H1 (cell line): ENCODE measurements at regions not wholly inside any gene's neighbourhood (a gene's known extent, or its start where the extent isn't known, plus 50 kb on each side); places are given as distances from the start of the nearest gene placed in this dataset.

ENCODE experiments used
- CTCF ChIA-PET: fragments of 300-600 bp; sonication (Branson Sonifier 250); formaldehyde crosslinking; loops from one replicate; lab custom pipeline; 2021; ENCODE audit not compliant: partially characterized antibody; lab: Charles Lee
- POLR2A ChIA-PET: fragments of 300-600 bp; sonication (Branson Sonifier 250); formaldehyde crosslinking; loops from one replicate; lab custom pipeline; 2021; ENCODE audit warnings: inconsistent platforms; ENCODE audit not compliant: partially characterized antibody; lab: Charles Lee
- DNase-seq, 2 experiments: peaks; one replicate each; pipeline versions ENCODE4 v3.0.0 to v3.0.0-alpha.2; 2010 to 2022; ENCODE audit warnings: low spot score in 2 of 2, low read depth in 1 of 2, mixed read lengths in 1 of 2
- FAIRE-seq: peaks from 2 replicates; lab custom pipeline; 2011; peaks lifted over from hg19 to GRCh38; lab: Jason Lieb, UNC
- H2AFZ ChIP-seq: 2 replicates; pipeline ENCODE4 v1.8.1; 2012; ENCODE audit warnings: low read length, inconsistent platforms
- H2AK5ac ChIP-seq: 2 replicates; pipeline ENCODE4 v1.6.1; 2013; ENCODE audit warnings: low read depth, low read length
- H2BK120ac ChIP-seq: replicated peaks from 2 replicates; pipeline ENCODE3; 2013; ENCODE audit warnings: low read depth, low read length, inconsistent platforms
- H2BK12ac ChIP-seq: 2 replicates; pipeline ENCODE4 v1.6.1; 2013; ENCODE audit warnings: low read depth, low read length
- H2BK15ac ChIP-seq: 2 replicates; pipeline ENCODE4 v1.6.1; 2013; ENCODE audit warnings: low read length
- H2BK20ac ChIP-seq: 2 replicates; pipeline ENCODE4 v1.6.1; 2013; ENCODE audit warnings: low read length
- H2BK5ac ChIP-seq: 2 replicates; pipeline ENCODE4 v1.6.1; 2013; ENCODE audit warnings: low read depth, low read length
- H3K14ac ChIP-seq: 2 replicates; pipeline ENCODE4 v1.6.1; 2013; ENCODE audit warnings: inconsistent platforms; ENCODE audit not compliant: insufficient read length
- H3K18ac ChIP-seq: 2 replicates; pipeline ENCODE4 v1.6.1; 2013; ENCODE audit warnings: low read length; ENCODE audit errors: extremely low read depth
- H3K23ac ChIP-seq: 2 replicates; pipeline ENCODE4 v1.6.1; 2013; ENCODE audit warnings: inconsistent platforms; ENCODE audit not compliant: insufficient read length
- H3K23me2 ChIP-seq: 2 replicates; pipeline ENCODE4 v1.6.1; 2013; ENCODE audit warnings: low read depth, low read length
- H3K27ac ChIP-seq: 2 replicates; pipeline ENCODE4 v1.6.1; 2011; ENCODE audit warnings: low read depth, low read length, inconsistent platforms
- H3K27me3 ChIP-seq, 4 experiments: replicated peaks in 1 of 4; 1 replicate in 1 of 4; 2 replicates in 3 of 4; pipeline versions ENCODE4 v1.6.1 to v1.8.1; 2011 to 2013; ENCODE audit warnings: low read length in 3 of 4, mild to moderate bottlenecking in 3 of 4, inconsistent platforms in 2 of 4, mixed read lengths in 2 of 4, moderate library complexity in 1 of 4; ENCODE audit not compliant: control insufficient read depth in 3 of 4, insufficient read depth in 3 of 4; ENCODE audit errors: extremely low read depth in 1 of 4
- H3K36me3 ChIP-seq, 4 experiments: 2 replicates each; pipeline versions ENCODE4 v1.6.1 to v1.8.1; 2011 to 2013; ENCODE audit warnings: mild to moderate bottlenecking in 4 of 4, low read length in 3 of 4, moderate library complexity in 2 of 4, control low read depth in 1 of 4, inconsistent platforms in 1 of 4; ENCODE audit not compliant: insufficient read depth in 4 of 4, control insufficient read depth in 2 of 4
- H3K4ac ChIP-seq: replicated peaks from 2 replicates; pipeline ENCODE3; 2013; ENCODE audit warnings: low read length, low read depth, mixed read lengths, inconsistent platforms; ENCODE audit not compliant: insufficient read length
- H3K4me1 ChIP-seq, 4 experiments: replicated peaks in 1 of 4; 1 replicate in 1 of 4; 2 replicates in 3 of 4; pipeline versions ENCODE4 v1.6.1 to v1.8.1; 2011 to 2013; ENCODE audit warnings: low read length in 3 of 4, inconsistent platforms in 2 of 4, mixed read lengths in 1 of 4; ENCODE audit not compliant: insufficient read depth in 4 of 4, control insufficient read depth in 3 of 4
- H3K4me2 ChIP-seq, 2 experiments: 2 replicates each; pipeline versions ENCODE4 v1.6.1 to v1.8.1; 2011 to 2013; ENCODE audit warnings: low read depth in 2 of 2, low read length in 2 of 2, control low read depth in 1 of 2, inconsistent platforms in 1 of 2, mild to moderate bottlenecking in 1 of 2; ENCODE audit not compliant: insufficient read depth in 1 of 2
- H3K4me3 ChIP-seq, 4 experiments: fragments of 200-600, 300-600 bp in 1 of 4; sonication (generic), shearing (Covaris generic), sonication (Bioruptor Twin) in 1 of 4; 2 replicates each; pipeline versions ENCODE4 v1.5.1 to v1.8.1; 2011 to 2016; ENCODE audit warnings: low read length in 4 of 4, low read depth in 3 of 4, control low read depth in 2 of 4, inconsistent platforms in 2 of 4, mild to moderate bottlenecking in 2 of 4, mixed read lengths in 1 of 4, moderate library complexity in 1 of 4; ENCODE audit not compliant: insufficient read depth in 2 of 4; ENCODE audit errors: extremely low read depth in 1 of 4
- H3K56ac ChIP-seq: replicated peaks from 2 replicates; pipeline ENCODE3; 2013; ENCODE audit warnings: low read depth, mild to moderate bottlenecking, mixed read lengths, low read length, inconsistent platforms; ENCODE audit not compliant: insufficient read length
- H3K79me1 ChIP-seq: 2 replicates; pipeline ENCODE4 v1.6.1; 2013; ENCODE audit warnings: low read depth, low read length, control low read depth
- H3K79me2 ChIP-seq, 2 experiments: 2 replicates each; pipeline versions ENCODE4 v1.6.1 to v1.8.1; 2012 to 2013; ENCODE audit warnings: low read length in 2 of 2, mild to moderate bottlenecking in 2 of 2, inconsistent platforms in 1 of 2; ENCODE audit not compliant: insufficient read depth in 2 of 2, control insufficient read depth in 1 of 2
- H3K9ac ChIP-seq, 4 experiments: replicated peaks in 1 of 4; 1 replicate in 1 of 4; 2 replicates in 3 of 4; pipeline versions ENCODE4 v1.6.1 to v1.8.1; 2011 to 2013; ENCODE audit warnings: low read depth in 3 of 4, low read length in 3 of 4, control low read depth in 2 of 4, mild to moderate bottlenecking in 2 of 4, moderate library complexity in 2 of 4, inconsistent platforms in 1 of 4; ENCODE audit errors: extremely low read depth in 1 of 4
- H3K9me3 ChIP-seq, 2 experiments: 2 replicates each; pipeline versions ENCODE4 v1.6.1 to v1.8.1; 2012 to 2013; ENCODE audit warnings: mild to moderate bottlenecking in 2 of 2, moderate library complexity in 2 of 2, control low read depth in 1 of 2, inconsistent platforms in 1 of 2, low read depth in 1 of 2, low read length in 1 of 2, mixed read lengths in 1 of 2; ENCODE audit not compliant: insufficient read depth in 2 of 2
- H4K20me1 ChIP-seq, 2 experiments: replicated peaks in 1 of 2; 2 replicates each; pipeline versions ENCODE3 to v1.8.1; 2011 to 2013; ENCODE audit warnings: inconsistent platforms in 2 of 2, low read length in 2 of 2, mild to moderate bottlenecking in 1 of 2; ENCODE audit not compliant: insufficient read depth in 2 of 2, control insufficient read depth in 1 of 2
- H4K5ac ChIP-seq: 2 replicates; pipeline ENCODE4 v1.6.1; 2013; ENCODE audit warnings: low read length, low read depth, mixed read lengths, inconsistent platforms; ENCODE audit not compliant: insufficient read length
- H4K8ac ChIP-seq: 2 replicates; pipeline ENCODE4 v1.8.0; 2013; ENCODE audit warnings: mild to moderate bottlenecking, moderate library complexity, low read length, inconsistent platforms; ENCODE audit not compliant: insufficient read depth; ENCODE audit errors: extremely low read depth
- H4K91ac ChIP-seq: replicated peaks from 2 replicates; pipeline ENCODE3; 2013; ENCODE audit warnings: low read length, mixed read lengths, inconsistent platforms; ENCODE audit not compliant: insufficient read length
- CBX5 ChIP-seq: fragments of 300-800, 300-1000 bp; sonication (generic); IDR thresholded peaks from 2 replicates; pipeline ENCODE4 v1.7.1; 2016; ENCODE audit warnings: antibody characterized with exemption, low read length, low read depth
- JUND ChIP-seq: IDR thresholded peaks from 2 replicates; pipeline ENCODE4 v1.6.1; 2011; ENCODE audit warnings: mild to moderate bottlenecking, improper control_type of control experiment, low read length
- RXRA ChIP-seq: IDR thresholded peaks from 2 replicates; pipeline ENCODE4 v1.6.1; 2011; ENCODE audit warnings: low read depth, mild to moderate bottlenecking, low read length, moderate library complexity; ENCODE audit not compliant: insufficient read depth
- SUZ12 ChIP-seq: fragments of 200-600 bp; sonication (generic); IDR thresholded peaks from 2 replicates; pipeline ENCODE4 v1.6.1; 2012; ENCODE audit warnings: mild to moderate bottlenecking, inconsistent platforms, low read length, moderate library complexity, mixed read lengths
- TEAD4 ChIP-seq: IDR thresholded peaks from 2 replicates; pipeline ENCODE4 v1.6.1; 2012; ENCODE audit warnings: low read depth, low read length, inconsistent platforms, mixed read lengths
- YY1 ChIP-seq: IDR thresholded peaks from 2 replicates; pipeline ENCODE4 v1.6.1; 2011; ENCODE audit warnings: low read depth, mild to moderate bottlenecking, low read length
- WGBS, 2 experiments: shearing (Covaris generic) in 1 of 2; methylation state at CpG; one replicate each; pipeline versions ENCODE4 v1.1.6 to v1.1.7; 2013 to 2015; ENCODE audit warnings: low lambda C conversion rate in 2 of 2, mixed read lengths in 2 of 2, inconsistent platforms in 1 of 2, low coverage in 1 of 2, missing lambda C conversion rate in 1 of 2; ENCODE audit not compliant: insufficient replicate concordance in 2 of 2, insufficient coverage in 1 of 2, insufficient read length in 1 of 2; ENCODE audit errors: extremely low coverage in 1 of 2, missing lambda C conversion rate in 1 of 2; 5-methylcytosine and 5-hydroxymethylcytosine counted together

- no peak overlapping the region for H3K9ac ChIP-seq
- no peak overlapping the region for H3K4me2 ChIP-seq
- no peak overlapping the region for H2AK5ac ChIP-seq
- DNase-seq = no peak
- H3K79me1 ChIP-seq = no peaks in the 10 kb centered on the region
- peaks cover 0 to 16% (median 8%) of the 10 kb centered on the region in 4 experiments; a peak in 6 of 7 replicates for H3K4me1 ChIP-seq
- no peaks in the 10 kb centered on the region; a peak in 1 of 7 replicates for H3K27me3 ChIP-seq
- no peaks in the 10 kb centered on the region for H3K9me3 ChIP-seq
- no peak overlapping the region for H2AFZ ChIP-seq
- no peaks in the 10 kb centered on the region for H4K20me1 ChIP-seq
- H2BK12ac ChIP-seq = peak overlapping the region; percentile 60; the same call in 1 of the 2 replicates
- H3K4ac ChIP-seq = no peak overlapping the region
- H3K36me3 ChIP-seq = no peaks in the 10 kb centered on the region
- H3K56ac ChIP-seq = no peak overlapping the region
- no peak overlapping the region for H3K14ac ChIP-seq
- H3K79me2 ChIP-seq = no peaks in the 10 kb centered on the region
- H2BK15ac ChIP-seq = peak overlapping the region; percentile 88; the same call in 1 of the 2 replicates
- H4K91ac ChIP-seq = no peak overlapping the region
- no peak overlapping the region for H2BK20ac ChIP-seq
- WGBS, 2 experiments = 87% methylated on average over 6 of the region's 6 CpGs; no CpG with 5 or more reads in 1 of the 2 experiments
- H3K27ac ChIP-seq = no peak overlapping the region
- no peak overlapping the region for H3K4me3 ChIP-seq
- no peak overlapping the region for H2BK120ac ChIP-seq
- H2BK5ac ChIP-seq = no peak overlapping the region
- H4K5ac ChIP-seq = no peak overlapping the region
- CTCF ChIA-PET = interaction anchor here (0.7 to 24.5 kb wide), 11 partner anchors 13 to 219 kb away, joined by 3 to 331 read pairs (median 3); no protein-coding TSS in a partner anchor
- H3K23ac ChIP-seq = no peak overlapping the region
- no peak for FAIRE-seq
- H4K8ac ChIP-seq = no peak overlapping the region
- H3K23me2 ChIP-seq = no peaks in the 10 kb centered on the region
- POLR2A ChIA-PET = interaction anchor here (0.6 kb wide), 1 partner anchor 489 kb away, joined by 3 read pairs; no protein-coding TSS in a partner anchor
- H3K18ac ChIP-seq = no peak overlapping the region
- TF ChIP-seq JUND = no peak
- no peak for TF ChIP-seq TEAD4
- no peak for TF ChIP-seq CBX5
- no peak for TF ChIP-seq RXRA
- no peak for TF ChIP-seq SUZ12
- no peak for TF ChIP-seq YY1
Measured at GRCh38 chr6:43992783-43993644, 134.2 kb downstream of the MRPL14 start.
